Hematopoietic multipotent progenitor cell treated with erythropoietin and hydrocortisone succinate and interleukin-3 and kit ligand, for 4 days (in vitro differentiated cells): ENCODE measurements at regions not wholly inside any gene's neighbourhood (a gene's known extent, or its start where the extent isn't known, plus 50 kb on each side); places are given as distances from the start of the nearest gene placed in this dataset.
A peak's percentile ranks its signal among the peaks of the same experiment; 100 is the strongest.
"Not testable (repeated sequence)": the region's sequence is repeated elsewhere in the genome, so short reads cannot be mapped to it uniquely, and the experiment has no call there.

Source experiments
- DNase-seq: peaks from one replicate; pipeline ENCODE4 v3.0.0-alpha.2; 2015

DNA sequence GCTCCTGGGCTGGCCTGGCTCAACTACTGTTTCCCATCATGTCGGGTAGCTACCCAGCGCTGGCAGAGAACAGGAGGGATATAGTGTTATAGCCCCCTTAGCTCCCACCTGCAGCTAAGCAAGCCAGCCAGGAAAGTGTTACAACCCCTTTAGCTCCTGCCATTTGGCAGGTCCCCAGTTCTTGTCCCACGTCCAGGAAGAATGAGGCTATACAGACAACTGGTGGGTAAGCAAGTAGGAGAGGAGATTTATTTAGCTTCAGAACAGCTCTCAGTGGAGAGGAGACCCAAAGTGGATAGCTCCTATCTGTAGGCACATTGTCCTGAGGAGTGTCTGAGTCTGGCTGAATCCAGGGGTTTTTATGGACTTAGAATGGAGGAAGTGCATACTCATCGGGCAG is 741.1 kb upstream of the B3GALT2 start:
- peak; percentile 2 for DNase-seq

DNA sequence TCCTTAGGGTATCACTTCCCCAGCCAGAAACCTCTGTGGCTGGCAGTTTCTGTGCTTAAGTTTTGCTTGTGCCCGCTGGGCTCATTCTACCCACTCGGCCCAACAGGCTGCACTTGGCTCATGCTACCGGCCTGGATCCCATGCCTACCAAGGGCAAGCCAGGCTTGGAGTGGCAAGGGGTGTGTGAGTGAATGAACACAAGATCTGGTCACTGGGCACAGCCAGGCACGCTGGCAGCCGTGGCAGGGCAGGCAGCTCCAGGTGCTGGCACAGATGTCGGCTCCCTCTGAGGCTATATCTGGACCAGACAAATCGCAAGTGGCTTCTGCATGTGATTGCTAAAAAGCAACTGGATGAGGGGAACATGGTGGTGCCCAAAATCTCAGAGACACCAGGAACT is 740.5 kb upstream of the B3GALT2 start:
- no peak for DNase-seq

GRCh38 chr1:193919827-193920226 is 733.4 kb upstream of the B3GALT2 start:
- no peak for DNase-seq

DNA sequence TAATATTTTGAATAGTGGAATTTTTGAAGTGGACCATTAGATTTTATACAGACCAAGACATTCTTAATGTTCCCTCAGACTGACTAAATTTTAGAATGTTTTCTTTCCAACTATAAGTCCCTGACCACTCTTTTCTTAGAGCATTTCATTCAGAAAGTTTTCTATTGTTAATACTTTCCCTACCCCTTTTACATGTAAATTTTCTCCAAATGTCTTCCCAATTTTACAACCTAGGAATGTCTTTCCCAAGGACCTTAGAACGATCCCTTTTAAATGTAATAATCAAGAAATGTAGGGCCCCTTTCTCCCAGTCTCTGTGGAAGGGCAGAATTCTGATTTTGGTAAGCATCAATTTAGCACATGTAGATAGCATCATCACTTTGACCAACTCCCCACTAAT is 730.0 kb upstream of the B3GALT2 start:
- DNase-seq: no peak

DNA sequence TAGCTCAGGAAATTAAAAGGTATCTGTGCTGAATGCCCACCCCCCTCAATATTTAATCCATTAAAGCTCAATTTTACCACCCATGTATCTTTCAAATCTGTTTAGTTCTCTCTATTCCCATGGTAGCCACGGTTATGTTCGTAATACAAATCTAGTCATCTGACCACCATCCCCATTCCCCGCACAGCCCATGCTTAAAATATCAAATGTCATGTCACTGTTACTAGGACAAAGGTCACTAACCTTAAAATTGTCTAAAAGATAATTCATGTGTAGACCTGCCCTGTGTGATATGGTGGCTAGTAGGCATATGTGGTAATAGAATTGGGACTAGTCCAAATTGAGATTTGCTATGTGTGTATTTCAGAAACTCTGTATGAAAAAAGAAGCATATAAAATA is 728.5 kb upstream of the B3GALT2 start:
- no peak for DNase-seq

DNA sequence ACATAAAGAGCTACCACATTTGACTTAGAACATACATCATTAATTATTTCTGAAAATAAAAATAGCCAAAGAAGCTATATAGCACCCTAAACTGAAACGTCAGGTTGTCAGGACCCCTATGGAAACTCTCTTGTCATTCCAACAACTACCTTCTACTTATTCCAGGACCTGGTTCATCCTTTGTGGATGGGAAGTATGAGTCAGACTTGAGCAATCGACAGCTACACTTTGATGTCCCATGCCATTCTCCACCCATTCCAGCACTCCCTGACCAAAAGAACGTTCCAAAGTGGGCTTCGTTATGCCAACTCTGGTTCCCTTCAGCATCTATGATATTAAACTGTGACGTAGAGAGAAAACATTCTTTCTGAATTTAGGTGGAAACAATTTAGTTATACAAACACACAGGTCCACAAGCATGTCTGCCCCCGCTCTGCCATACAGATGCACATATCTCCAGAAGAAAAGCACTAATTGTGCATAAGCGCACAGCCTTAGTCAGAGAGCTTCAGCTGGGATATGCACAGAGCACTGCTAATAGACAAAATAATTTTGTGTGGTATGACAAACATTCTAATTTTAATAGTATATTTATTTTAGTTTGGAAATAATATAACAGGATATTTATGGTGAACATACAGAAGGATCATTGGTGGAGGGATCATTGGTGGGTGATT is 723.1 kb upstream of the B3GALT2 start:
- DNase-seq: no peak

- DNase-seq: no peak
These were observed 719.1 kb upstream of the B3GALT2 start for GRCh38 chr1:193905288-193906085.

DNA sequence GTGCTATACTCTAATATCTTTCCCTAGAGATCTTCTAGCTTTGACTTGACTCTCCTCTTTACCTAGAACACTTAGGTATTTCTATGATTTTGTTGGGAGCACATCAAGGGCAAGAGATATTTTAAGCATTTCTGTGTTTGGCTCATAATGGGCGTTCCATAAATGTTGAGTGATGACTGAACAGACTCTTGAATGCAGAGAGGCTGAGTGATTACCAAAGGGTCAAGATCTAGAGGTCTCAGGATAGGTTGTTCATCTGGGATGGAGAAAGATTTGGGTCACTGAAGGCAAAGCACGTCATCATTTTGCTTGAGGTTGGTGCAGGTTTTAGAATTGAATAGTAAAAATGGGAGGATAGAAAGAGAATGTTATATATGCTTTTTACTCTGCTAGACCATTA is 705.4 kb upstream of the B3GALT2 start:
- no peak for DNase-seq

DNA sequence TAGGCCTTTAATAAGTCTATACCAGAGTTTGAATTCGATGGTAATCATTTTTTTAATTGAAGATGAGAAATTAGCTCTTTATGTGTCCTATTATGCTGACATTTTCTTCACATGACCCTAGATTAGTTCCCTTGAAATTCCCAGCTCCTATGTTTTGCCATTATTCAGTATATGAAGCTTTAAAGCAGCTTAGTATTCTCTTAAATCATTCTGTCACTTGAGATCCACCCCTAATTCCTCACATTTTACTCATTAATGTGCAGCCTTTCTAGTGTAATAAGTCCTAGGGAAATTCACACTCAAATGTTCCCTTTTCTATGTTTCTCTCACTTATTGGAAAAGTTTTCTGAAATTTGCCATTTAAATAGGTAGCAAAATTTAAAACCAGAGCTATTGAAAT is 704.5 kb upstream of the B3GALT2 start:
- DNase-seq: no peak

GRCh38 chr1:193884848-193885558 is 698.6 kb upstream of the B3GALT2 start:
- DNase-seq: no peak

- DNase-seq: not testable (repeated sequence)
These were observed 691.5 kb upstream of the B3GALT2 start for GRCh38 chr1:193877920-193878319.

- no peak for DNase-seq
These were observed 682.0 kb upstream of the B3GALT2 start for GRCh38 chr1:193868425-193868824.

- no peak for DNase-seq
These were observed 669.8 kb upstream of the B3GALT2 start for GRCh38 chr1:193856261-193856660.

GRCh38 chr1:193850745-193851144 is 664.3 kb upstream of the B3GALT2 start:
- DNase-seq: no peak

DNA sequence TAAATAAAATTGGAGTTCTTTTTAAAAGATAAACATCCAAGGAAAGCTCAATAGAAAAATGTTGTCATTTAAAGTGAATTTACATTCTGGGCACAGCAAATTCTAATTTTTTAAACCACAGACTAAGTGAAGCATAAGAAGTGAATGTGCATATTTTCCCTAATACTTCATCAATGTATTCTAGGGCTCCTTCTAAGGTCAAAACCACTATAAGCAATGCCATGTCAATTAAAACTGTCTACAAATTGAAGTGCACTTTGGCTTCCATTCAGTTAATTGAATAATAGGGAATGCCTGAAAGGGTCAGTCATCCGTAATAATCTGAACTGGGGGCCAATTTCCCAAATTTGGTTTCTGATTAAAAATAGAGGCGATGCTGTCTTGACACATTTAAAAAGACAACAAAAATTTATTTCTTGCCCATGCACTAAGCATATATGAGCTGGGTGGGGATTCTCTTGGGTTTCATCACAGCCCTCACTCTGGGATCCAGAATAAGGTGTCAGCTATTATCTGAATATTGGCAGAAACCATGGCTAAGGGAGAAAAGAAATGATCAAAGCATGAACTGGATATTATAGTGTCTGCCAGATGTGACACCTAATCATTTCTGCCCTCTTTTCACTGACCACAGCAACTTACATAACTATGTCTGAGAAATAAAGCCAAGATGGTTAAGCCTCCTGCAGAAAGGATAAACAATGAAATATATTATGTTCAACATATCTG is 660.6 kb upstream of the B3GALT2 start:
- DNase-seq: no peak

DNA sequence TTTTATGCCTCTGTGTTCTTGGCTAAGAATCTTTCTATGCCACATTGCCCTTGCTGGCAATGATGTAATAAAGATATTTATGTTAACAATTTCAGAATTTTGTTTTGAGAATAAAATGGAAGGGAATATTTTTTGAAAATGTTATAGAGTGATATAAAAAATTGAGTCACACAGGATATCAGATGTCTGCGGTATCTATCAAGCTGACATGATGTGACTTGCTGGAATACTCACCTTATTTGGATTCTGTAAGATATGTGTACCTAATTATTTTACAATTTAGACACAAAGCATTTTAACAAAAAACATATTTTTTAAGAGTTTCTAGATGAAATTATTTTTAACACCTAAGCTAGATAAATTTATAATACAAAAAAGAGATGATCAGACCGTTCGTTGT is 660.0 kb upstream of the B3GALT2 start:
- no peak for DNase-seq

DNA sequence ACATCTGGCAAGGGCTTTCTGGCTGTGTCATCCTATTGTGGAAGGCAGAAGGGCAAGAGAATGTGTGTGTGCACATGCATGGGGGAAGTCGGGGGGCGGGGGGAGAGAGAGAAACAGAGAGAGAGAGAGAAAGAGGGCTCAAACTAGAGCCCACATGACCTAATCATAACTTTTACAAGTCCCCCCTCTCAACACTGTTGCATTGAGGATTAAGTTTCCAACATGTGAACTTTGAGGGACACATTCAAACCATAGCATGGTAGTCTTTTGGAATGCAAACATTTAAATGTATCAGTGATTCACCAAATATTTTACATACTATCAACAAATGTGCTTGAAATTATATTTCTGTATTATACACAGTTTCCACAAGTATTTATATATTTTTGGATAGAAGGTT is 655.4 kb upstream of the B3GALT2 start:
- no peak for DNase-seq

DNA sequence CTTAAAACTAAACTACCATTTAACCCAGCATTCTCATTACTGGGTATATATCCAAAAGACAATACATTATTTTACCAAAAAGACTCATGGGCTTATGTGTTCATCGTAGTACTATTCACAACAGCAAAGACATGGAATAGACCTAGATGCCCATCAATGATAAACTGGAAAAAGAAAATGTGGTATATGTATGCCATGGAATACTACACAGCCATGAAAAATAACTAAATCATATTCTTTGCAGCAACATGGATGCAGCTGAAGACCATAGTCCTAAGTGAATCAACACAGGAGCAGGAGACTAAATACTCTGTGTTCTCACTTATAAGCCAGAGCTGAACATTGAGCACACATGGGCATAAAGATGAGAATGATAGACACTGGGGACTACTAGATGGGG is 645.1 kb upstream of the B3GALT2 start:
- no peak for DNase-seq

DNA sequence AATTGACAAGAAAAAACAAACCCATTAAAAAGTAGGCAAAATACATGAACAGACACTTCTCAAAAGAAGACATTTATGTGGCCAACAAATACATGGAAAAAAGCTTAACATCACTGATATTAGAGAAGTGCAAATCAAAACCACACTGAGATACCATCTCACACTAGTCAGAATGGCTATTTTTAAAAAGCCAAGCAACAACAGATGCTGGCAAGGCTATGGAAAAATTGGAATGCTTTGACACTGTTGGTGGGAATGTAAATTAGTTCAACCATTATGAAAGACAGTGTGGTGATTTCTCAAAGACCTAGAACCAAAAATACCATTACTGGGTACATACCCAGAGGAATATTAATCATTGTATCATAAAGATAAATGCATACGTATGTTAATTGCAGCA is 641.1 kb upstream of the B3GALT2 start:
- DNase-seq: no peak

DNA sequence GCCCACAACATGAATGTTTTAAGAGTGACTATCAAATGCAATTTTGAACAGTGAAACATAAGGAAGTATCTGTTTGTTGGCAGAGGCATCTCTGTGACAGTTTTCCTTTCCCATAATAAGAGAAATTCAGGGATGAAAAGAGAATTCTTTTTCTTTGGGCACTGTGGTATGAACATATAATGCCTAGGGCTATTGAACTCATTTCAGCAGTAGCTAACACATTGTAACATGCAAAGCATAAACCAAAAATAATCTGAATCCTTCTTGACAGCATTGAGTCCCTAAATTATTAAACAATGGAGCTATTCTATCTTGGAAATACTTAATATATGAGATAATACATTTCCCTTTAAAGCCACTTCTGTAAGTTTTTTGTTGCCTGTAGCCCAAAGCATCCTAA is 633.0 kb upstream of the B3GALT2 start:
- DNase-seq: no peak

- DNase-seq: no peak
These were observed 620.8 kb upstream of the B3GALT2 start for GRCh38 chr1:193807208-193807607.

GRCh38 chr1:193806079-193807048 is 620.0 kb upstream of the B3GALT2 start:
- DNase-seq: no peak
